GM12878 (cell line): ENCODE measurements at regions not wholly inside any gene's neighbourhood (a gene's known extent, or its start where the extent isn't known, plus 50 kb on each side); places are given as distances from the start of the nearest gene placed in this dataset.

Experiments used
- ATAC-seq: fragments of 200-7000 bp; cut with Tn5 transposase; 3 replicates; pipeline ENCODE4 v1.9.1; 2020; ENCODE audit warnings: mild to moderate bottlenecking, moderate library complexity
- BruUV-seq: library from RNA; stranded (reverse); fragments of 400-500 nt; replicated peaks from 2 replicates; lab custom pipeline; 2021; lab: Mats Ljungman, UMichigan
- CTCF ChIA-PET: fragments of 300-600 bp; sonication (Branson Sonifier 250); formaldehyde crosslinking; extraction: SDS; loops from one replicate; lab custom pipeline; 2021; ENCODE audit warnings: inconsistent platforms; lab: Yijun Ruan, JAX
- POLR2A ChIA-PET: fragments of 350-600 bp; formaldehyde crosslinking; extraction: SDS; loops from one replicate; lab custom pipeline; 2021; ENCODE audit warnings: inconsistent platforms; lab: Charles Lee
- RAD21 ChIA-PET: fragments of 300-600 bp; sonication (Branson Sonifier 250); formaldehyde crosslinking; loops from one replicate; lab custom pipeline; 2023; ENCODE audit warnings: antibody characterized with exemption; ENCODE audit not compliant: unreplicated experiment; lab: Charles Lee
- SMC1A ChIA-PET: fragments of 300-600 bp; sonication (Branson Sonifier 250); formaldehyde crosslinking; loops from one replicate; lab custom pipeline; 2023; ENCODE audit not compliant: unreplicated experiment, uncharacterized antibody; lab: Charles Lee
- DNase-seq: peaks from one replicate; pipeline ENCODE4 v3.0.0-alpha.2; 2011; ENCODE audit warnings: low read depth, low spot score
- FAIRE-seq: peaks from 3 replicates; lab custom pipeline; 2011; peaks lifted over from hg19 to GRCh38; lab: Jason Lieb, UNC
- H2AFZ ChIP-seq: 2 replicates; pipeline ENCODE4 v1.6.0; 2011; ENCODE audit warnings: low read depth, low read length, control low read depth; ENCODE audit not compliant: control insufficient read depth
- H3K27ac ChIP-seq: 2 replicates; pipeline ENCODE4 v1.5.1; 2011; ENCODE audit warnings: control low read depth; ENCODE audit not compliant: control insufficient read depth, insufficient read depth
- H3K27me3 ChIP-seq, 2 experiments: replicated peaks in 1 of 2; 2 replicates each; pipeline versions ENCODE4 v1.6.0 to v1.6.1; 2011; ENCODE audit warnings: low read length in 1 of 2; ENCODE audit not compliant: control insufficient read depth in 2 of 2, insufficient read depth in 2 of 2
- H3K36me3 ChIP-seq, 2 experiments: 2 replicates each; pipeline ENCODE4 v1.5.1; 2011; ENCODE audit warnings: low read length in 1 of 2; ENCODE audit not compliant: control insufficient read depth in 2 of 2, insufficient read depth in 2 of 2
- H3K4me1 ChIP-seq: 2 replicates; pipeline ENCODE4 v1.6.1; 2011; ENCODE audit warnings: mild to moderate bottlenecking, low read length, moderate library complexity, mixed read lengths; ENCODE audit not compliant: control insufficient read depth, insufficient read depth
- H3K4me2 ChIP-seq: 2 replicates; pipeline ENCODE4 v1.6.0; 2011; ENCODE audit warnings: control low read depth; ENCODE audit not compliant: control insufficient read depth, insufficient read depth
- H3K4me3 ChIP-seq: fragments of 200-600 bp; sonication (generic); 2 replicates; pipeline ENCODE4 v1.5.1; 2016
- H3K79me2 ChIP-seq: 2 replicates; pipeline ENCODE4 v1.6.0; 2011; ENCODE audit warnings: low read length; ENCODE audit not compliant: control insufficient read depth, insufficient read depth
- H3K9ac ChIP-seq: 2 replicates; pipeline ENCODE4 v1.8.0; 2011; ENCODE audit warnings: low read length, control low read depth, mixed read lengths; ENCODE audit not compliant: control insufficient read depth, insufficient read depth
- H3K9me3 ChIP-seq: replicated peaks from 3 replicates; pipeline ENCODE4 v1.5.1; 2011; ENCODE audit warnings: mild to moderate bottlenecking, low read length; ENCODE audit not compliant: control insufficient read depth, insufficient read depth
- H4K20me1 ChIP-seq: 2 replicates; pipeline ENCODE4 v1.6.0; 2011; ENCODE audit not compliant: control insufficient read depth, insufficient read depth
- CBX5 ChIP-seq: sonication (generic); IDR thresholded peaks from 2 replicates; pipeline ENCODE4 v1.6.1; 2016; ENCODE audit warnings: low read depth, moderate library complexity, mild to moderate bottlenecking, inconsistent platforms
- CHD4 ChIP-seq: fragments of 200-600 bp; sonication (generic); IDR thresholded peaks from 2 replicates; pipeline ENCODE4 v1.6.1; 2016; ENCODE audit warnings: mild to moderate bottlenecking
- EP300 ChIP-seq, 2 experiments: fragments of 150-350 bp in 1 of 2; IDR thresholded peaks; 2 replicates each; pipeline ENCODE4 v1.6.1; 2011 to 2012; ENCODE audit warnings: low read depth in 2 of 2, low read length in 2 of 2, borderline replicate concordance in 1 of 2, improper control_type of control experiment in 1 of 2, inconsistent platforms in 1 of 2; ENCODE audit not compliant: control insufficient read depth in 1 of 2
- ETV6 ChIP-seq, 2 experiments: fragments of 450-650 bp in 1 of 2; IDR thresholded peaks in 1 of 2; conservative IDR thresholded peaks in 1 of 2; 2 replicates each; pipeline ENCODE4 v1.6.1; 2014; ENCODE audit warnings: antibody characterized with exemption in 1 of 2, borderline replicate concordance in 1 of 2, low read depth in 1 of 2, mild to moderate bottlenecking in 1 of 2, moderate library complexity in 1 of 2
- EZH2 ChIP-seq: IDR thresholded peaks from 2 replicates; pipeline ENCODE4 v1.6.1; 2012; ENCODE audit warnings: low read depth, mild to moderate bottlenecking, control low read depth, inconsistent platforms, low read length, borderline replicate concordance; ENCODE audit not compliant: control insufficient read depth
- HCFC1 ChIP-seq: fragments of 150-350 bp; IDR thresholded peaks from 2 replicates; pipeline ENCODE4 v1.6.1; 2014; ENCODE audit warnings: low read length
- NFYA ChIP-seq: IDR thresholded peaks from 2 replicates; pipeline ENCODE4 v1.6.1; 2011; ENCODE audit warnings: low read depth, mild to moderate bottlenecking, low read length, improper control_type of control experiment, borderline replicate concordance
- NR2C2 ChIP-seq: IDR thresholded peaks from 2 replicates; pipeline ENCODE4 v1.6.1; 2011; ENCODE audit warnings: borderline replicate concordance, low read depth; ENCODE audit not compliant: control insufficient read depth, insufficient read length
- PBX3 ChIP-seq: IDR thresholded peaks from 2 replicates; pipeline ENCODE4 v1.6.1; 2011; ENCODE audit warnings: mild to moderate bottlenecking, low read depth, low read length, moderate library complexity; ENCODE audit not compliant: insufficient replicate concordance
- PKNOX1 ChIP-seq: fragments of 450-650 bp; IDR thresholded peaks from 2 replicates; pipeline ENCODE4 v1.6.1; 2016; ENCODE audit warnings: mild to moderate bottlenecking
- PML ChIP-seq: IDR thresholded peaks from 2 replicates; pipeline ENCODE4 v1.6.1; 2012; ENCODE audit warnings: low read length, inconsistent platforms
- POLR2A ChIP-seq: IDR thresholded peaks from 2 replicates; pipeline ENCODE4 v1.6.1; 2011; ENCODE audit warnings: low read depth, mild to moderate bottlenecking, low read length
- POLR2AphosphoS5 ChIP-seq: IDR thresholded peaks from 2 replicates; pipeline ENCODE4 v1.6.1; 2011; ENCODE audit warnings: mild to moderate bottlenecking, low read length, inconsistent platforms
- RBBP5 ChIP-seq: fragments of 200-600 bp; sonication (generic); conservative IDR thresholded peaks from 2 replicates; pipeline ENCODE4 v1.6.1; 2016
- WGBS: methylation state at CpG from one replicate; pipeline ENCODE4 v1.1.6; 2016; ENCODE audit warnings: low lambda C conversion rate; ENCODE audit not compliant: insufficient replicate concordance, insufficient coverage; ENCODE audit errors: missing lambda C conversion rate; 5-methylcytosine and 5-hydroxymethylcytosine counted together
- in situ Hi-C: fragments of 300-500 bp; cut with MboI; formaldehyde crosslinking; loops from 9 replicates; pipeline ENCODE4 v1.14.3; 2018; ENCODE audit warnings: mixed read lengths
- intact Hi-C: fragments of 100-400 bp; cut with micrococcal nuclease; formaldehyde crosslinking; loops from one replicate; pipeline ENCODE4 v1.14.2; 2022; ENCODE audit not compliant: unreplicated experiment
- TF ChIP-seq, protein P1 (sequence below): fragments of 150-350 bp; IDR thresholded peaks from 2 replicates; pipeline ENCODE4 v1.6.1; 2016; ENCODE audit warnings: low read depth, low read length

- Histone ChIP-seq H3K4me1 (no peaks in the 10 kb centered on the region; the same call in 1 of the 2 replicates), H3K4me3 (no peak overlapping the region), H3K27ac (no peak overlapping the region), H4K20me1 (no peaks in the 10 kb centered on the region), H3K79me2 (no peaks in the 10 kb centered on the region), H3K9me3 (no peaks in the 10 kb centered on the region), H3K36me3 (no peaks in the 10 kb centered on the region), H3K9ac (no peak overlapping the region), H3K27me3 (no peaks in the 10 kb centered on the region; a peak in 1 of 4 replicates), H3K4me2 (no peak overlapping the region), H2AFZ (no peak overlapping the region)
- intact Hi-C loops (no loop called here), in situ Hi-C loops (no loop called here)
- no TSS peak for BruUV-seq
- ATAC-seq (no peak), DNase-seq (no peak), FAIRE-seq (no peak)
- RAD21 ChIA-PET = no interaction called here
- SMC1A ChIA-PET = no interaction called here
- 7% methylated on average over 3 of the region's 3 CpGs for WGBS
- TF ChIP-seq POLR2A (no peak), EP300 (IDR thresholded peaks at IDR 0.05; ENCODE audit: borderline replicate concordance in 1 of 2, control insufficient read depth in 1 of 2, low read depth in 2 of 2, low read length in 2 of 2) (no peak), EZH2 (no peak), PKNOX1 (no peak), PML (no peak), CHD4 (no peak), PBX3 (no peak), NR2C2 (no peak), CBX5 (no peak), POLR2AphosphoS5 (no peak), NFYA (no peak), ETV6 (conservative IDR thresholded peaks at IDR 0.05 in 1 of 2, IDR thresholded peaks at IDR 0.05 in 1 of 2; ENCODE audit: borderline replicate concordance in 1 of 2, low read depth in 1 of 2) (no peak), HCFC1 (no peak), RBBP5 (no peak)
- TF ChIP-seq, protein P1, sequence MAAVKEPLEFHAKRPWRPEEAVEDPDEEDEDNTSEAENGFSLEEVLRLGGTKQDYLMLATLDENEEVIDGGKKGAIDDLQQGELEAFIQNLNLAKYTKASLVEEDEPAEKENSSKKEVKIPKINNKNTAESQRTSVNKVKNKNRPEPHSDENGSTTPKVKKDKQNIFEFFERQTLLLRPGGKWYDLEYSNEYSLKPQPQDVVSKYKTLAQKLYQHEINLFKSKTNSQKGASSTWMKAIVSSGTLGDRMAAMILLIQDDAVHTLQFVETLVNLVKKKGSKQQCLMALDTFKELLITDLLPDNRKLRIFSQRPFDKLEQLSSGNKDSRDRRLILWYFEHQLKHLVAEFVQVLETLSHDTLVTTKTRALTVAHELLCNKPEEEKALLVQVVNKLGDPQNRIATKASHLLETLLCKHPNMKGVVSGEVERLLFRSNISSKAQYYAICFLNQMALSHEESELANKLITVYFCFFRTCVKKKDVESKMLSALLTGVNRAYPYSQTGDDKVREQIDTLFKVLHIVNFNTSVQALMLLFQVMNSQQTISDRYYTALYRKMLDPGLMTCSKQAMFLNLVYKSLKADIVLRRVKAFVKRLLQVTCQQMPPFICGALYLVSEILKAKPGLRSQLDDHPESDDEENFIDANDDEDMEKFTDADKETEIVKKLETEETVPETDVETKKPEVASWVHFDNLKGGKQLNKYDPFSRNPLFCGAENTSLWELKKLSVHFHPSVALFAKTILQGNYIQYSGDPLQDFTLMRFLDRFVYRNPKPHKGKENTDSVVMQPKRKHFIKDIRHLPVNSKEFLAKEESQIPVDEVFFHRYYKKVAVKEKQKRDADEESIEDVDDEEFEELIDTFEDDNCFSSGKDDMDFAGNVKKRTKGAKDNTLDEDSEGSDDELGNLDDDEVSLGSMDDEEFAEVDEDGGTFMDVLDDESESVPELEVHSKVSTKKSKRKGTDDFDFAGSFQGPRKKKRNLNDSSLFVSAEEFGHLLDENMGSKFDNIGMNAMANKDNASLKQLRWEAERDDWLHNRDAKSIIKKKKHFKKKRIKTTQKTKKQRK = no peak
- CTCF ChIA-PET = no interaction called here
- POLR2A ChIA-PET = no interaction called here
These were observed 49.7 kb upstream of the WSCD1 start for GRCh38 chr17:6020376-6021010.
